Astrocyte of the cerebellum (primary cell): ENCODE measurements at regions not wholly inside any gene's neighbourhood (a gene's known extent, or its start where the extent isn't known, plus 50 kb on each side); places are given as distances from the start of the nearest gene placed in this dataset.

Experiments
- DNase-seq: peaks from one replicate; pipeline ENCODE4 v3.0.0-alpha.2; 2011; ENCODE audit warnings: low read depth
- H3K4me3 ChIP-seq: 2 replicates; pipeline ENCODE4 v1.5.1; 2011; ENCODE audit warnings: mild to moderate bottlenecking, low read depth, low read length, moderate library complexity
- in situ Hi-C: cut with HindIII; loops from 2 replicates; pipeline ENCODE4 v1.10.0; 2017; ENCODE audit warnings: low sequenced_read_pairs
- TF ChIP-seq, protein P1 (sequence below): IDR thresholded peaks from 2 replicates; pipeline ENCODE4 v1.5.1; 2012; ENCODE audit warnings: low read length, low read depth, moderate library complexity, mild to moderate bottlenecking; ENCODE audit errors: missing control alignments

GRCh38 chr11:129503646-129504045 lies 128.0 kb downstream of the BARX2 start:
- no peak overlapping the region for H3K4me3 ChIP-seq
- no peak for DNase-seq
- in situ Hi-C loops, result no loop called here
- TF ChIP-seq, protein P1, sequence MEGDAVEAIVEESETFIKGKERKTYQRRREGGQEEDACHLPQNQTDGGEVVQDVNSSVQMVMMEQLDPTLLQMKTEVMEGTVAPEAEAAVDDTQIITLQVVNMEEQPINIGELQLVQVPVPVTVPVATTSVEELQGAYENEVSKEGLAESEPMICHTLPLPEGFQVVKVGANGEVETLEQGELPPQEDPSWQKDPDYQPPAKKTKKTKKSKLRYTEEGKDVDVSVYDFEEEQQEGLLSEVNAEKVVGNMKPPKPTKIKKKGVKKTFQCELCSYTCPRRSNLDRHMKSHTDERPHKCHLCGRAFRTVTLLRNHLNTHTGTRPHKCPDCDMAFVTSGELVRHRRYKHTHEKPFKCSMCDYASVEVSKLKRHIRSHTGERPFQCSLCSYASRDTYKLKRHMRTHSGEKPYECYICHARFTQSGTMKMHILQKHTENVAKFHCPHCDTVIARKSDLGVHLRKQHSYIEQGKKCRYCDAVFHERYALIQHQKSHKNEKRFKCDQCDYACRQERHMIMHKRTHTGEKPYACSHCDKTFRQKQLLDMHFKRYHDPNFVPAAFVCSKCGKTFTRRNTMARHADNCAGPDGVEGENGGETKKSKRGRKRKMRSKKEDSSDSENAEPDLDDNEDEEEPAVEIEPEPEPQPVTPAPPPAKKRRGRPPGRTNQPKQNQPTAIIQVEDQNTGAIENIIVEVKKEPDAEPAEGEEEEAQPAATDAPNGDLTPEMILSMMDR, result no peak

- in situ Hi-C loops, result no loop called here
- TF ChIP-seq, protein P1, result no peak
- H3K4me3 ChIP-seq, result no peak overlapping the region
- DNase-seq, result no peak
These were observed 129.6 kb downstream of the BARX2 start for GRCh38 chr11:129505266-129505665.

DNA sequence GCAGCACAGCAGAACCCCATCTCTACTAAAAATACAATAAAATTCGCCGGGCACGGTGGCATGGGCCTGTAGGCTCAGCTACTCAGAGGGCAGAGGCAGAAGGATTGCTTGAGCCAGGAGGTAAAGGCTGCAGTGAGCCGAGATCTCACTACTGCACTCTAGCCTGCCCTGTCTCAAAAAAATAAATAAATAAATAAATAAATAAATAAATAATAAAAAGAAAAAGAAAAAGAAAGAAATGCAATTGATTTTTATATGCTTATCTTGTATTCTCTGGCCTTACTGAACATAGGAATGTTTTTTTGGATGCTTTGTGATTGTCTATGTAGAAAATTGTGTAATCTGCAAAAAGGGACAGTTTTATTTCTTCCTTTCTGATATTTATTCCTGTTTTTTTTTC lies 132.5 kb downstream of the BARX2 start:
- DNase-seq, result no peak
- no peak overlapping the region for H3K4me3 ChIP-seq
- in situ Hi-C loops, result no loop called here
- TF ChIP-seq, protein P1, result no peak

DNA sequence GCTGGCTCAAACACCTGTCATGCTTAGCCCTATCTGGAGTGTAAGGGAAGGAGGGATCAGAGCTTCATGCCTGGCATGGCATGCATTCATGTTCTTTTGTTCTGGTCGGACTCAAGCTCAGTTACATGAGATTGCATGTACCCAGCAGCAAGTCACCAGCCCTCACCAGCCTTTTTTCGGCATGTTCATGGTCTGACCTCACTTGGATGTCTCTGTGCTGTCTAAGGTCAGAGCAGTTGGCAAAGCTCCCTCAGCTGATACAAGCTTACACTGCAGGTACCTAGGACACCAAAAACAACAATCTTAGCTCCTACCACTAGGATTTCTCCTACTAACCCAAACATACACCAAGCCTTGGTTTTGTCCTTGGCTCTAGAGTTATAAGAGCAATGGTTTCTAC lies 152.6 kb downstream of the BARX2 start:
- DNase-seq, result no peak
- in situ Hi-C loops, result loop anchor here (5.0 kb wide), 1 partner anchor 84 kb away; no protein-coding TSS in a partner anchor
- TF ChIP-seq, protein P1, result no peak
- H3K4me3 ChIP-seq, result no peak overlapping the region

DNA sequence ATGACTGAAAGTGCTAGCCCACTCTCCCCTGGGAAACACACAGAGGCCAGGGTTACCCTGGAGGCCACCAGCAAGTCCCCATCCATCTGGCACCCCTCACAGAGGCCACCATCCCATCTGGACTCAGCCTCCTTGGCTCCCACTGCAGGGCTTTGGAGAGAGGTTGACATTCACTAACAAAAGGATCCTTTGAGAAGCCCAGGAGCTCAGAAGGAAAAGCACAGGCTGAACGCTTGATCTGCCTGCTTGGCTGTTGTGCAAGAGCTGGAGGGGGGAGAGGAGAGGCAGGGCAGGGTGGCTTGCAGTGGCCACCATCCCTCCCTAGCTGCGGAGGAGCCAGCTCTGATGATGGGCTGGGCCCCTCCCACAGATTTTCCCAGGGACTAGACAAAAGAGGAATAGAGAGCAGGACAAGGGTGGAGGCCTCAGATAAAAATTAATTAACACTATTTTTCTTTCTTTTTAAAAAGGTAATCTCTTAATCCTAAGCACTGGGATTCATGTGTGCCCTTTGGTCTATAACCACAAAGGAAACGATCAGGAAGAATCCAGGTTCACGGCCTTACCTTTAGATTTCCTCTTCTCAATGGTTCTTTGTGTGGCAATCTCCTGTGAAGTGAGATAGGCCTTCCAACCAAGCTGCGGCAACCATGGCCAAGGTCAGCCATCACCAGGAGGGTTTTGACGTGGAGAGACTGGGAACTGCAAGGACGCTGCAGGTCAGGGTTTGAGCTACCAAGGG lies 154.7 kb downstream of the BARX2 start:
- in situ Hi-C loops, result no loop called here
- H3K4me3 ChIP-seq, result no peak overlapping the region
- TF ChIP-seq, protein P1, result no peak
- no peak for DNase-seq

DNA sequence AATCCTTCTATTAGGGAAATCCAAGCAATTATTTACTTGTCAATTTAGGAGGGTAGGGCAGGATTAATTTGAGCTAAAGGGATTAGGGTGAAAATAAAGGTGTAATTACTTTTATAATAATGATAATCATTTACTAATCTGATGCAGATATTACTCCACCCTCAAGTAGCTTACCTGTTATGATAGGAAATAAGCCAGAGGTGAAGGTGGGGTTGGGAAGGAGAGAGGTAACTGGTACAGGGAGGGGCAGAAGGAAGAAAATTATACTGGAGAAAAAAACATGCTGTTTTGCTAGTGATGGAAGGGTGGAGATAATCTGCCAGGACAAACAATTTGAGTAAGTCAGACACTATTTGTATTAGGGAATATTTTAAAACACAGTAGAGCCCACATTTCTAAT lies 157.7 kb downstream of the BARX2 start:
- TF ChIP-seq, protein P1, result no peak
- no peak for DNase-seq
- in situ Hi-C loops, result no loop called here
- no peak overlapping the region for H3K4me3 ChIP-seq

DNA sequence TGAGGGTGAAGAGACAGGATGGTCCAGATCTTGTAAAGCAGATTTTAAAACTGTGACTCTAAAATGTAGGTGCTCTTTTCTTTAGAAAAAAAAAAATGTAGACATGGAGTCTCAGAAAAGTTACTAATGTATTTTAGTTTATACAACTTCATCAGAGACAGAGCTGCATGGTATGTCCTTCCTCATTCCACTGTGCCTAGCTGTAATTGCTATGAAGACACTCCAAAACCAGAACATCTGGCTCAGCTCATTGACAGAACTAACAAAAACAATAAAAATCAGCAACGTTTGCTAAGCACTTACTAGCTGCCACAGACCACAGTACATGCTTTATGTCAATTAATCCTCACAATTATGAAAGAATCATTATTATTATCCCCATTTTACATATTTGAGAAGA lies 160.7 kb downstream of the BARX2 start:
- no peak overlapping the region for H3K4me3 ChIP-seq
- in situ Hi-C loops, result no loop called here
- TF ChIP-seq, protein P1, result no peak
- DNase-seq, result no peak
